ENCODE measurements at regions not wholly inside any gene's neighbourhood (a gene's known extent, or its start where the extent isn't known, plus 50 kb on each side); places are given as distances from the start of the nearest gene placed in this dataset.

DNA sequence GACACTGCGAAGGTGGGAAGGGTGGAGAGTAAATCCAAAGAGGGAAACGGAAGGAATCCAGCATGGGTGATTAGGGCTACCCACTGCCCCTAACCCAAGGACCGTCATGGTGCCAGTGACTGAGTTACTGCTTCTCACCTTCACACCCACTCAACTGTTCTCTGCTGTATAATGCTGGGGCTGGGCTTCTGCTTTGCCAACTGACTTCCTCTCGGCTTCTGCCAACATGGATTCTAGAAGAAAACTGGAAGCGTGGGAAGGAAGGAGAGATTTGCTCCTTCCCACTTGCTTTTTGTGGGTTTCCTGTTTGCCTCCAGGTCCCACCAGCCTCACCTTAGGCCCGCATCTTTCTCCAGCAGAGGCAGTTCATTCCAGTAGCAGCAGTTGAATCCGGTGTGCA, 153.5 kb upstream of the RAI14 start:
- Histone ChIP-seq H3K79me2 (ENCODE audit: insufficient read depth, low read length) (no peaks in the 10 kb centered on the region), H4K20me1 (ENCODE audit: insufficient read depth, low read length) (no peaks in the 10 kb centered on the region), H3K9me3 (ENCODE audit: low read depth, low read length) (no peaks in the 10 kb centered on the region), H3K4me1 (ENCODE audit: insufficient read depth, low read length) (peaks cover 47% of the 10 kb centered on the region), H3K4me2 (ENCODE audit: insufficient read depth, low read length) (no peak overlapping the region), H3K36me3 (ENCODE audit: insufficient read depth, low read length) (no peaks in the 10 kb centered on the region), H3K4me3 (ENCODE audit: insufficient read depth, low read length) (no peak overlapping the region), H3K27ac (ENCODE audit: low read depth, low read length) (no peak overlapping the region), H3K27me3 (ENCODE audit: insufficient read depth, low read length) (no peaks in the 10 kb centered on the region), H2AFZ (ENCODE audit: low read length) (no peak overlapping the region)
- no peak for DNase-seq (ENCODE audit: insufficient read length, low spot score, missing footprints)
- TF ChIP-seq, protein P1, sequence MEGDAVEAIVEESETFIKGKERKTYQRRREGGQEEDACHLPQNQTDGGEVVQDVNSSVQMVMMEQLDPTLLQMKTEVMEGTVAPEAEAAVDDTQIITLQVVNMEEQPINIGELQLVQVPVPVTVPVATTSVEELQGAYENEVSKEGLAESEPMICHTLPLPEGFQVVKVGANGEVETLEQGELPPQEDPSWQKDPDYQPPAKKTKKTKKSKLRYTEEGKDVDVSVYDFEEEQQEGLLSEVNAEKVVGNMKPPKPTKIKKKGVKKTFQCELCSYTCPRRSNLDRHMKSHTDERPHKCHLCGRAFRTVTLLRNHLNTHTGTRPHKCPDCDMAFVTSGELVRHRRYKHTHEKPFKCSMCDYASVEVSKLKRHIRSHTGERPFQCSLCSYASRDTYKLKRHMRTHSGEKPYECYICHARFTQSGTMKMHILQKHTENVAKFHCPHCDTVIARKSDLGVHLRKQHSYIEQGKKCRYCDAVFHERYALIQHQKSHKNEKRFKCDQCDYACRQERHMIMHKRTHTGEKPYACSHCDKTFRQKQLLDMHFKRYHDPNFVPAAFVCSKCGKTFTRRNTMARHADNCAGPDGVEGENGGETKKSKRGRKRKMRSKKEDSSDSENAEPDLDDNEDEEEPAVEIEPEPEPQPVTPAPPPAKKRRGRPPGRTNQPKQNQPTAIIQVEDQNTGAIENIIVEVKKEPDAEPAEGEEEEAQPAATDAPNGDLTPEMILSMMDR (IDR thresholded peaks at IDR 0.05; ENCODE audit: extremely low read depth, low read depth, low read length), result no peak

DNA sequence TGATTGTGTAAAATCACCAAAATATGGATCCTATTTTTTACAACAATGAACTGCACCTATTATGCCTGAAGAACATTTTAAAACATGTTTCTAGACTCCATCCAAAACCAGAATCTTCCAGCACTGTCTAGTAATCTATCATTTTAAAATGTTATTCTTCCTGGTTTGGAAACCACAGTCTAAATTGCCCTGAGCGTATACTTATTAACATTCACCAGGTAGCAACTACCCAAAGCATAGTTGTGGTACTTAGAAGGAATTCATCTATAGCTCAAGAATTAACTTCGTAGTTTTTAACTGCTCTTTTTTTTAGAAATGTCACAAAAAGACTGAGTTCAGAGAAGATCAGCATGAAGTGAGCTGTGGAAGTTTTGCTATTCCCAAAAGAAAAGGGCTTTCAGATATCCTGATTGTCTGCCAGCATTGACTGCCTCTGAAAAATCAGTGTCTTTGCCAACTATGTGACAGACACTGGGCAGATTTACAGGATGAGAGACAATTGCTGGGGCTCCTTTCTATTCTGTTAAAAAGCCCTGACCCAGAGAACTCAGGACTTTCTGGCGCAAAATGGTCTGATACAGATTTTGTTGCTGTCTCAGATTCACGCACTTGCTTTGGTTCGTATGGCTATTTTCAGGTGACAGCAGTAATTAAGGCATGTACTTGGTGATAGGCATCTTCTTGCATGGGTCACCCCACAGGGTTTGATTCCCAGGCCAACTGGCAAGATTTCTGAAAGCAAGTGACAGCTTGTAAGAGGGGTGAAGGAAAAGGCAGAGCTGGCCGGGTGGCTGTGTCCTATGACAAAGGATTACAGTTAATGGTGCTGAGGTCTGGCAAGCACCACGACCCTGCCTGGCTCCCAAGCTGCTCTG, 152.5 kb upstream of the RAI14 start:
- Histone ChIP-seq H3K27ac (ENCODE audit: low read depth, low read length) (no peak overlapping the region), H3K4me1 (ENCODE audit: insufficient read depth, low read length) (peaks cover 41% of the 10 kb centered on the region), H3K36me3 (ENCODE audit: insufficient read depth, low read length) (no peaks in the 10 kb centered on the region), H3K4me3 (ENCODE audit: insufficient read depth, low read length) (no peak overlapping the region), H2AFZ (ENCODE audit: low read length) (peak overlapping the region; percentile 37), H3K4me2 (ENCODE audit: insufficient read depth, low read length) (peak overlapping the region; percentile 44), H3K27me3 (ENCODE audit: insufficient read depth, low read length) (no peaks in the 10 kb centered on the region), H3K9me3 (ENCODE audit: low read depth, low read length) (no peaks in the 10 kb centered on the region), H3K79me2 (ENCODE audit: insufficient read depth, low read length) (no peaks in the 10 kb centered on the region), H4K20me1 (ENCODE audit: insufficient read depth, low read length) (no peaks in the 10 kb centered on the region)
- TF ChIP-seq, protein P1 (IDR thresholded peaks at IDR 0.05; ENCODE audit: extremely low read depth, low read depth, low read length), result no peak
- DNase-seq (ENCODE audit: insufficient read length, low spot score, missing footprints), result no peak

DNA sequence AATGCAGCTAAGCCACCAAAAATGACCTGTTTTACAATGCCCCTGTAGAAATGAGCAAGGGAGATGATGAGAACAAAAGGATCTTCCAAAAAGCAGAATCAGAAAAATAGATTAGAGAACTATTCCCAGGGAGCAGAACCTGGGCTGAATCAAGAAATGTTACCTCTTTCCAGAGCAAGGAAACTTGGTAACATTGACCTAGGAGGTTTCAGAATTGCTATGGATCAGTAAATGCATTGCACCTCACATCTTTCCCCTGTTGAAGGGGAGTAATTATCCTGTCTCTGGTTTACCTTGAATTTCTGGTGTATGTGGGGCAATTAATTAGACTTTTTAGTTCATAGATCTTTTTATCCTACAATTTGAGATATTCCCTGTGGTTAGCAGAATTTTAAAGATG, 151.2 kb upstream of the RAI14 start:
- TF ChIP-seq, protein P1 (IDR thresholded peaks at IDR 0.05; ENCODE audit: extremely low read depth, low read depth, low read length), result no peak
- no peak overlapping the region for H3K4me2 ChIP-seq (ENCODE audit: insufficient read depth, low read length)
- no peaks in the 10 kb centered on the region for H3K36me3 ChIP-seq (ENCODE audit: insufficient read depth, low read length)
- no peak for DNase-seq (ENCODE audit: insufficient read length, low spot score, missing footprints)
- H3K27ac ChIP-seq (ENCODE audit: low read depth, low read length), result no peak overlapping the region
- H4K20me1 ChIP-seq (ENCODE audit: insufficient read depth, low read length), result no peaks in the 10 kb centered on the region
- no peaks in the 10 kb centered on the region for H3K79me2 ChIP-seq (ENCODE audit: insufficient read depth, low read length)
- no peak overlapping the region for H2AFZ ChIP-seq (ENCODE audit: low read length)
- H3K4me3 ChIP-seq (ENCODE audit: insufficient read depth, low read length), result no peak overlapping the region
- no peaks in the 10 kb centered on the region for H3K9me3 ChIP-seq (ENCODE audit: low read depth, low read length)
- peaks cover 30% of the 10 kb centered on the region for H3K4me1 ChIP-seq (ENCODE audit: insufficient read depth, low read length)
- no peaks in the 10 kb centered on the region for H3K27me3 ChIP-seq (ENCODE audit: insufficient read depth, low read length)

DNA sequence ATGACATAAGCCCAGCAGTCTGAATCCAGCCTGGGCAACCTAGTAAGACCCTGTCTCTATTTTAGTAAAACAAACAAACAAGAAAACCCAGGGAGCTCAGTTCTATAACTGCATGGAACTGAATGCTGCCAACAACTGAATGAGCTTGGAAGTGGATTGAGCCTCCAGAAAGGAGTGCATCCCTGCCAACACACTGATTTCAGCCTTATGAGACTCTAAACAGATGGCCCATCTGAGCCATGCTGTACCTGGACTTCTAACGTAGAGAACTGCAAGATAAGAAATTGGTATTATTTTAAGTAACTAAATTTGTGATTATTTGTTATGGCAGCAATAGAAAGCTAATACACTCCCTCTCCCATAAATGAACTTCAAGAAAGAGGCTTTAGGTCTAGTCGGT, 150.4 kb upstream of the RAI14 start:
- Histone ChIP-seq H3K27me3 (ENCODE audit: insufficient read depth, low read length) (no peaks in the 10 kb centered on the region), H3K4me3 (ENCODE audit: insufficient read depth, low read length) (no peak overlapping the region), H2AFZ (ENCODE audit: low read length) (no peak overlapping the region), H3K79me2 (ENCODE audit: insufficient read depth, low read length) (no peaks in the 10 kb centered on the region), H3K27ac (ENCODE audit: low read depth, low read length) (no peak overlapping the region), H3K9me3 (ENCODE audit: low read depth, low read length) (no peaks in the 10 kb centered on the region), H3K4me1 (ENCODE audit: insufficient read depth, low read length) (peaks cover 24% of the 10 kb centered on the region), H3K36me3 (ENCODE audit: insufficient read depth, low read length) (no peaks in the 10 kb centered on the region), H3K4me2 (ENCODE audit: insufficient read depth, low read length) (no peak overlapping the region), H4K20me1 (ENCODE audit: insufficient read depth, low read length) (no peaks in the 10 kb centered on the region)
- no peak for DNase-seq (ENCODE audit: insufficient read length, low spot score, missing footprints)
- TF ChIP-seq, protein P1 (IDR thresholded peaks at IDR 0.05; ENCODE audit: extremely low read depth, low read depth, low read length), result no peak

All from osteoblast (primary cell).